Caco-2 (cell line): ENCODE measurements at regions not wholly inside any gene's neighbourhood (a gene's known extent, or its start where the extent isn't known, plus 50 kb on each side); places are given as distances from the start of the nearest gene placed in this dataset.

ENCODE experiments used
- BruUV-seq: library from RNA; stranded (reverse); fragments of 400-500 nt; replicated peaks from 2 replicates; lab custom pipeline; 2021; lab: Mats Ljungman, UMichigan
- CTCF ChIA-PET: fragments of 300-600 bp; sonication (Branson Sonifier 250); formaldehyde crosslinking; loops from one replicate; lab custom pipeline; 2022; ENCODE audit warnings: antibody characterized with exemption; lab: Charles Lee
- POLR2A ChIA-PET: fragments of 300-600 bp; sonication (Branson Sonifier 250); formaldehyde crosslinking; loops from one replicate; lab custom pipeline; 2022; ENCODE audit warnings: antibody characterized with exemption; lab: Charles Lee
- DNase-seq, 2 experiments: peaks; one replicate each; pipeline versions ENCODE4 v3.0.0 to v3.0.0-alpha.2; 2020 to 2022
- H3K27me3 ChIP-seq: replicated peaks from 2 replicates; pipeline ENCODE4 v1.6.0; 2011; ENCODE audit warnings: low read length; ENCODE audit not compliant: control insufficient read depth, insufficient read depth
- H3K36me3 ChIP-seq: 2 replicates; pipeline ENCODE4 v1.5.1; 2011; ENCODE audit warnings: low read length; ENCODE audit not compliant: control insufficient read depth, insufficient read depth
- H3K4me1 ChIP-seq: fragments of 250-450 bp; sonication (Bioruptor Pico); 2 replicates; pipeline ENCODE4 v1.5.1; 2020; ENCODE audit warnings: mild to moderate bottlenecking
- H3K4me3 ChIP-seq: 2 replicates; pipeline ENCODE4 v1.5.1; 2011; ENCODE audit warnings: low read depth, mild to moderate bottlenecking, control low read depth, low read length
- H3K9me3 ChIP-seq: fragments of 250-450 bp; sonication (Bioruptor Pico); 2 replicates; pipeline ENCODE4 v1.5.1; 2020; ENCODE audit warnings: mild to moderate bottlenecking, moderate library complexity
- H3K27ac Mint-ChIP-seq: one replicate; pipeline ENCODE4 v1.8.0; 2022; ENCODE audit warnings: mixed read lengths; ENCODE audit not compliant: unreplicated experiment
- H3K27me3 Mint-ChIP-seq: one replicate; pipeline ENCODE4 v1.8.0; 2022; ENCODE audit warnings: mixed read lengths; ENCODE audit not compliant: insufficient read depth, unreplicated experiment
- H3K36me3 Mint-ChIP-seq: one replicate; pipeline ENCODE4 v1.8.0; 2022; ENCODE audit warnings: mild to moderate bottlenecking, mixed read lengths; ENCODE audit not compliant: insufficient read depth, unreplicated experiment
- H3K4me1 Mint-ChIP-seq: one replicate; pipeline ENCODE4 v1.8.0; 2022; ENCODE audit warnings: low read depth, mixed read lengths; ENCODE audit not compliant: unreplicated experiment
- H3K4me3 Mint-ChIP-seq: one replicate; pipeline ENCODE4 v1.8.0; 2022; ENCODE audit warnings: mild to moderate bottlenecking, moderate library complexity, mixed read lengths; ENCODE audit not compliant: unreplicated experiment
- H3K9me3 Mint-ChIP-seq: one replicate; pipeline ENCODE4 v1.8.0; 2022; ENCODE audit warnings: mixed read lengths; ENCODE audit not compliant: unreplicated experiment
- CTCF ChIP-seq, 2 experiments: fragments of 200-600 bp in 1 of 2; IDR thresholded peaks; 1 replicate in 1 of 2; 2 replicates in 1 of 2; pipeline versions ENCODE4 v1.5.1 to v1.8.0; 2011 to 2022; ENCODE audit warnings: antibody characterized with exemption in 1 of 2, control low read depth in 1 of 2, inconsistent platforms in 1 of 2, low read depth in 1 of 2, low read length in 1 of 2, mild to moderate bottlenecking in 1 of 2, moderate library complexity in 1 of 2; ENCODE audit not compliant: insufficient read depth in 1 of 2, severe bottlenecking in 1 of 2, unreplicated experiment in 1 of 2
- intact Hi-C: fragments of 100-400 bp; cut with micrococcal nuclease; formaldehyde crosslinking; loops from one replicate; pipeline ENCODE4 v1.10.0; 2022; ENCODE audit not compliant: unreplicated experiment

- H3K4me3 Mint-ChIP-seq: no peak overlapping the region
- peaks cover 11% of the 10 kb centered on the region for H3K4me1 Mint-ChIP-seq
- TF ChIP-seq CTCF (IDR thresholded peaks at IDR 0.05; ENCODE audit: insufficient read depth in 1 of 2, low read depth in 1 of 2, low read length in 1 of 2, severe bottlenecking in 1 of 2, unreplicated experiment in 1 of 2): no peak
- CTCF ChIA-PET: no interaction called here
- H3K4me1 ChIP-seq: peaks cover 10% of the 10 kb centered on the region; the same call in 1 of the 2 replicates
- H3K4me3 ChIP-seq: no peak overlapping the region
- H3K9me3 Mint-ChIP-seq: no peaks in the 10 kb centered on the region
- DNase-seq: no peak
- BruUV-seq: no TSS peak
- POLR2A ChIA-PET: no interaction called here
- H3K27me3 ChIP-seq: no peaks in the 10 kb centered on the region; the same call in 1 of the 2 replicates
- H3K9me3 ChIP-seq: no peaks in the 10 kb centered on the region
- H3K36me3 Mint-ChIP-seq: no peaks in the 10 kb centered on the region
- H3K27me3 Mint-ChIP-seq: no peaks in the 10 kb centered on the region
- intact Hi-C loops: no loop called here
- H3K36me3 ChIP-seq: no peaks in the 10 kb centered on the region
- no peak overlapping the region for H3K27ac Mint-ChIP-seq
Measured at GRCh38 chr5:106959387-106959786, 711.4 kb downstream of the EFNA5 start.

- TF ChIP-seq CTCF (IDR thresholded peaks at IDR 0.05; ENCODE audit: insufficient read depth in 1 of 2, low read depth in 1 of 2, low read length in 1 of 2, severe bottlenecking in 1 of 2, unreplicated experiment in 1 of 2): no peak
- Mint-ChIP-seq H3K36me3 (no peaks in the 10 kb centered on the region), H3K27me3 (no peaks in the 10 kb centered on the region), H3K4me3 (no peak overlapping the region), H3K27ac (no peak overlapping the region), H3K4me1 (peaks cover 11% of the 10 kb centered on the region), H3K9me3 (no peaks in the 10 kb centered on the region)
- H3K27me3 ChIP-seq: no peaks in the 10 kb centered on the region; the same call in 1 of the 2 replicates
- CTCF ChIA-PET: no interaction called here
- no peaks in the 10 kb centered on the region for H3K9me3 ChIP-seq
- no peak overlapping the region for H3K4me3 ChIP-seq
- no TSS peak for BruUV-seq
- intact Hi-C loops: no loop called here
- POLR2A ChIA-PET: interaction anchor here (0.6 kb wide), 1 partner anchor 1453 kb away, joined by 3 read pairs; no protein-coding TSS in a partner anchor
- DNase-seq: no peak
- no peaks in the 10 kb centered on the region for H3K36me3 ChIP-seq
- peaks cover 10% of the 10 kb centered on the region; the same call in 1 of the 2 replicates for H3K4me1 ChIP-seq
Measured at GRCh38 chr5:106957336-106957735, 713.4 kb downstream of the EFNA5 start.

- no peak for DNase-seq
- Histone ChIP-seq H3K9me3 (no peaks in the 10 kb centered on the region), H3K4me3 (no peak overlapping the region), H3K4me1 (peaks cover 10% of the 10 kb centered on the region; the same call in 1 of the 2 replicates), H3K36me3 (no peaks in the 10 kb centered on the region), H3K27me3 (no peaks in the 10 kb centered on the region; the same call in 1 of the 2 replicates)
- no peak for TF ChIP-seq CTCF (IDR thresholded peaks at IDR 0.05; ENCODE audit: insufficient read depth in 1 of 2, low read depth in 1 of 2, low read length in 1 of 2, severe bottlenecking in 1 of 2, unreplicated experiment in 1 of 2)
- Mint-ChIP-seq H3K4me1 (peaks cover 12% of the 10 kb centered on the region), H3K9me3 (no peaks in the 10 kb centered on the region), H3K27me3 (no peaks in the 10 kb centered on the region), H3K36me3 (no peaks in the 10 kb centered on the region), H3K4me3 (no peak overlapping the region), H3K27ac (no peak overlapping the region)
- ChIA-PET POLR2A (no interaction called here), CTCF (no interaction called here)
- no TSS peak for BruUV-seq
- intact Hi-C loops: no loop called here
Measured at GRCh38 chr5:106956886-106957285, 713.9 kb downstream of the EFNA5 start.
